Mesenchymal stem cell (in vitro differentiated cells and primary cell): ENCODE measurements at regions not wholly inside any gene's neighbourhood (a gene's known extent, or its start where the extent isn't known, plus 50 kb on each side); places are given as distances from the start of the nearest gene placed in this dataset.

ENCODE experiments used
- DNase-seq: peaks from one replicate; pipeline ENCODE4 v3.0.0-alpha.2; 2013
- H2AFZ ChIP-seq: one replicate; pipeline ENCODE4 v1.6.1; 2013; ENCODE audit warnings: low read depth, mild to moderate bottlenecking, control low read depth, inconsistent platforms, low read length, moderate library complexity
- H2AK5ac ChIP-seq: 2 replicates; pipeline ENCODE4 v1.6.1; 2013; ENCODE audit warnings: low read length, moderate library complexity, mild to moderate bottlenecking, inconsistent platforms; ENCODE audit not compliant: severe bottlenecking
- H2BK120ac ChIP-seq: one replicate; pipeline ENCODE4 v1.6.1; 2013; ENCODE audit warnings: low read depth, mild to moderate bottlenecking, inconsistent platforms, low read length, moderate library complexity
- H2BK12ac ChIP-seq, 2 experiments: one replicate each; pipeline ENCODE4 v1.6.1; 2013; ENCODE audit warnings: inconsistent platforms in 2 of 2, low read length in 2 of 2, mild to moderate bottlenecking in 2 of 2, moderate library complexity in 2 of 2, control low read depth in 1 of 2
- H2BK15ac ChIP-seq: one replicate; pipeline ENCODE4 v1.6.1; 2013; ENCODE audit warnings: mild to moderate bottlenecking, low read depth, inconsistent platforms; ENCODE audit not compliant: poor library complexity, severe bottlenecking
- H2BK5ac ChIP-seq: 2 replicates; pipeline ENCODE4 v1.6.1; 2013; ENCODE audit warnings: low read depth, mild to moderate bottlenecking, low read length, control low read depth, inconsistent platforms; ENCODE audit not compliant: poor library complexity, severe bottlenecking
- H3K14ac ChIP-seq, 2 experiments: one replicate each; pipeline ENCODE4 v1.6.1; 2013; ENCODE audit warnings: inconsistent platforms in 2 of 2, low read length in 2 of 2, control low read depth in 1 of 2, mild to moderate bottlenecking in 1 of 2, moderate library complexity in 1 of 2
- H3K18ac ChIP-seq, 2 experiments: one replicate each; pipeline ENCODE4 v1.6.1; 2013; ENCODE audit warnings: inconsistent platforms in 2 of 2, low read length in 2 of 2, control low read depth in 1 of 2, low read depth in 1 of 2, mild to moderate bottlenecking in 1 of 2
- H3K23ac ChIP-seq, 2 experiments: one replicate each; pipeline ENCODE4 v1.6.1; 2013; ENCODE audit warnings: inconsistent platforms in 2 of 2, low read length in 2 of 2, mild to moderate bottlenecking in 2 of 2, moderate library complexity in 2 of 2, control low read depth in 1 of 2
- H3K27ac ChIP-seq: 2 replicates; pipeline ENCODE4 v1.5.1; 2013; ENCODE audit warnings: mild to moderate bottlenecking, moderate library complexity, low read length, control low read depth, inconsistent platforms; ENCODE audit not compliant: poor library complexity, severe bottlenecking
- H3K27me3 ChIP-seq, 2 experiments: 2 replicates each; pipeline versions ENCODE4 v1.6.1 to v1.7.0; 2013; ENCODE audit warnings: low read length in 2 of 2, mild to moderate bottlenecking in 2 of 2, moderate library complexity in 2 of 2, control low read depth in 1 of 2, inconsistent platforms in 1 of 2; ENCODE audit not compliant: control insufficient read depth in 1 of 2, insufficient read depth in 1 of 2
- H3K36me3 ChIP-seq, 2 experiments: 2 replicates each; pipeline versions ENCODE4 v1.6.1 to v1.7.0; 2013; ENCODE audit warnings: low read length in 2 of 2, control low read depth in 1 of 2, inconsistent platforms in 1 of 2, low read depth in 1 of 2, mild to moderate bottlenecking in 1 of 2; ENCODE audit not compliant: insufficient read depth in 2 of 2, control insufficient read depth in 1 of 2
- H3K4ac ChIP-seq, 2 experiments: one replicate each; pipeline ENCODE4 v1.6.1; 2013; ENCODE audit warnings: inconsistent platforms in 2 of 2, low read length in 2 of 2, mild to moderate bottlenecking in 2 of 2, moderate library complexity in 2 of 2, control low read depth in 1 of 2, low read depth in 1 of 2
- H3K4me1 ChIP-seq: 2 replicates; pipeline ENCODE4 v1.6.1; 2013; ENCODE audit warnings: low read depth, low read length, control low read depth; ENCODE audit not compliant: control insufficient read depth, insufficient read depth
- H3K4me2 ChIP-seq: 2 replicates; pipeline ENCODE4 v1.6.1; 2013; ENCODE audit warnings: low read length, mild to moderate bottlenecking, inconsistent platforms; ENCODE audit not compliant: poor library complexity, severe bottlenecking
- H3K4me3 ChIP-seq, 2 experiments: 2 replicates each; pipeline versions ENCODE4 v1.5.1 to v1.7.0; 2013; ENCODE audit warnings: low read length in 2 of 2, mild to moderate bottlenecking in 2 of 2, control low read depth in 1 of 2, low read depth in 1 of 2; ENCODE audit not compliant: insufficient read depth in 1 of 2
- H3K79me1 ChIP-seq: replicated peaks from 2 replicates; pipeline ENCODE4 v1.6.1; 2013; ENCODE audit warnings: mild to moderate bottlenecking, control low read depth, low read length, inconsistent platforms; ENCODE audit not compliant: poor library complexity, severe bottlenecking
- H3K9ac ChIP-seq: 2 replicates; pipeline ENCODE4 v1.7.0; 2013; ENCODE audit warnings: mild to moderate bottlenecking, low read length, moderate library complexity
- H3K9me3 ChIP-seq: 2 replicates; pipeline ENCODE4 v1.7.0; 2013; ENCODE audit warnings: mild to moderate bottlenecking, low read length; ENCODE audit not compliant: control insufficient read depth
- H4K8ac ChIP-seq: one replicate; pipeline ENCODE4 v1.6.1; 2013; ENCODE audit warnings: inconsistent platforms, mild to moderate bottlenecking, low read length, moderate library complexity
- H4K91ac ChIP-seq: one replicate; pipeline ENCODE4 v1.6.1; 2013; ENCODE audit warnings: mild to moderate bottlenecking, low read length, inconsistent platforms
- WGBS: methylation state at CpG from one replicate; pipeline ENCODE4 v1.1.7; 2013; ENCODE audit warnings: mixed read lengths; 5-methylcytosine and 5-hydroxymethylcytosine counted together

DNA sequence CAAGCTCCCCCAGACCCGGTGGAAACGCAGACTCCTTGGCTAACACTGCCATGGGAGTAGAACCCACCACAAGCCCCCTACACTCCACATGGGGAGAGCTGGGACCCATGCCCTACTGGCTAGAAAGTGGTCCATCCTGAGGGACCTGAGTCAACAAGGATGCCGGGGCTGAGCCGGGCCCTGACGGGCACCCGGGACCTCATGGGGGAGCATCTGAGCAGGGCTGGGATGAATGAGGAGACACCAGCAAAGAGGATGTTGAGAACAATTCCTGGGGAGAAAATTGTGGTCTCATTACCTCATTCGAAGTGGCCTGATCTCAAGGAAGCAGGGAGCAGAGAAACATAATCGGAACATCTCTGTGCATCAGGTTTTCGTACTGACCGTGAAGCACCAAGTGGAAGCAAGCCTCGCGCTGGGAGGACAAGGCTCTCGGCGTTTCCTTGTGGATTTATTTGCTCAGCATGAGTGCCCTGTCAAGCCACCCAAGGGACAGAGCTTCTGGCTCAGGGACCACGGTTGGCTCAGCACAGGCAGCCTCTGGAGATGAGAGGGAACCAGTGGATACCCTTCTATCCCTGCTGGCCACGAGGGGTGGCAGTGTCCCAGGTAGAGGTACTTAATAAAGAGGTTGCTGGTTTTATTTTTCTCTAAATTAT is 132.2 kb upstream of the FAM20C start:
- Histone ChIP-seq H3K79me1 (no peaks in the 10 kb centered on the region), H2BK12ac (no peak overlapping the region), H4K91ac (no peak overlapping the region), H3K36me3 (no peaks in the 10 kb centered on the region), H3K4ac (no peak overlapping the region), H2BK120ac (no peak overlapping the region), H3K14ac (no peak overlapping the region), H3K9me3 (no peaks in the 10 kb centered on the region), H4K8ac (no peak overlapping the region), H3K4me3 (no peak overlapping the region), H3K23ac (no peak overlapping the region), H2BK15ac (no peak overlapping the region), H3K27me3 (peaks cover 6 to 14% of the 10 kb centered on the region in 2 experiments), H2AFZ (no peak overlapping the region), H3K9ac (no peak overlapping the region), H3K4me2 (no peak overlapping the region), H3K27ac (no peak overlapping the region), H3K4me1 (peaks cover 3% of the 10 kb centered on the region), H2BK5ac (no peak overlapping the region), H3K18ac (no peak overlapping the region), H2AK5ac (no peak overlapping the region)
- 90% methylated on average over 16 of the region's 16 CpGs for WGBS
- no peak for DNase-seq

DNA sequence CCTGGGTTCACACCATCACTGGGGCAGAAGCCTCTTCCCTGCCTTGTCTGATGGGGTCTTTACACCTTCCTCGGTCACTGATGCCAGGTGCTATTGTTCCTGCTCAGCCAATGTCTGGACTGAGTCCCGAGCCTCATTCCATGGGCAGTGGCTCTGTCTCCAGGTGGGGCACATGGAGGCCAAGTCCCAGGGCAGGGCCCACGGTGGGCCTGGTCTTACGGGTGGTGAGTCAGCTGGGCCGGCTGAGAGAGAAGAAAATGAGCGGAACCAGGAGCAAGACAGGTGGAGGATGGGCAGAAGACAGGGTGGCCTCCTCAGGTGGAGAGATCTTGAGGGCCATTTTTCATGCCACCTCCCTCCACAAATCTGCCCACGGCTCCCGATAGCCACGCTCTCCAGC is 131.7 kb upstream of the FAM20C start:
- H2BK12ac ChIP-seq, result no peak overlapping the region
- no peaks in the 10 kb centered on the region for H3K9me3 ChIP-seq
- H3K27ac ChIP-seq, result no peak overlapping the region
- no peak overlapping the region for H4K8ac ChIP-seq
- H2BK120ac ChIP-seq, result no peak overlapping the region
- H3K9ac ChIP-seq, result no peak overlapping the region
- no peak overlapping the region for H3K4ac ChIP-seq
- H4K91ac ChIP-seq, result no peak overlapping the region
- no peak overlapping the region for H2BK5ac ChIP-seq
- WGBS, result 96% methylated on average over 9 of the region's 9 CpGs
- H2AFZ ChIP-seq, result no peak overlapping the region
- H3K23ac ChIP-seq, result no peak overlapping the region
- H3K36me3 ChIP-seq, result no peaks in the 10 kb centered on the region
- no peak overlapping the region for H3K18ac ChIP-seq
- H3K14ac ChIP-seq, result peak overlapping the region in 1 of 2 experiments; percentile 31
- no peak for DNase-seq
- H3K4me2 ChIP-seq, result no peak overlapping the region
- H3K4me3 ChIP-seq, result no peak overlapping the region
- peaks cover 5% of the 10 kb centered on the region for H3K4me1 ChIP-seq
- peaks cover 5 to 14% of the 10 kb centered on the region in 2 experiments for H3K27me3 ChIP-seq
- H2AK5ac ChIP-seq, result no peak overlapping the region
- no peak overlapping the region for H2BK15ac ChIP-seq
- H3K79me1 ChIP-seq, result no peaks in the 10 kb centered on the region

DNA sequence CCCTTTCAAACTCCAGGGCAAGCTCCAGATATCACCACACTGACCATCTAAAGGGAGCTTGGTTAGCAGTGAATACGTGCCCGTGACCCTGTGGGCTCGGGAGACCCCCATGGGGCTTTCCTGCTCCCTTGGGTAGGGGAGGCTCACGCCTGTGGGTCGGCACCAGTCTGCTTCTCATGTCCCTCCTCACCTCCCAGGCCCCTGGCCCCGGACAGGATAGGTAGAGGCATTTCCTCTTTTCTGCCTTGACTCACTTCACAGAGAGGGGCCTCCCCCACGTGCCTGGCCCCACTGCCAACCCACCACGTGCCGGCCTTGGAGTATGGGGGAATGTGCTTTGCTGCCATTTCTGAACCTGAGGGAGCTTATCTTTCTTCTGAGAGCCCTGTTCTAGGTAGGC is 131.3 kb upstream of the FAM20C start:
- Histone ChIP-seq H2AK5ac (no peak overlapping the region), H3K4ac (no peak overlapping the region), H3K79me1 (no peaks in the 10 kb centered on the region), H2BK15ac (no peak overlapping the region), H3K27ac (no peak overlapping the region), H3K4me1 (peaks cover 8% of the 10 kb centered on the region), H3K18ac (no peak overlapping the region), H3K14ac (peak overlapping the region in 1 of 2 experiments; percentile 31), H3K4me3 (no peak overlapping the region), H4K91ac (no peak overlapping the region), H4K8ac (no peak overlapping the region), H3K27me3 (peaks cover under 1 to 11% of the 10 kb centered on the region in 2 experiments), H3K36me3 (no peaks in the 10 kb centered on the region), H3K9ac (no peak overlapping the region), H2BK5ac (no peak overlapping the region), H3K4me2 (no peak overlapping the region), H3K9me3 (no peaks in the 10 kb centered on the region), H2AFZ (no peak overlapping the region), H2BK120ac (no peak overlapping the region), H3K23ac (no peak overlapping the region), H2BK12ac (no peak overlapping the region)
- 92% methylated on average over 7 of the region's 9 CpGs for WGBS
- no peak for DNase-seq

DNA sequence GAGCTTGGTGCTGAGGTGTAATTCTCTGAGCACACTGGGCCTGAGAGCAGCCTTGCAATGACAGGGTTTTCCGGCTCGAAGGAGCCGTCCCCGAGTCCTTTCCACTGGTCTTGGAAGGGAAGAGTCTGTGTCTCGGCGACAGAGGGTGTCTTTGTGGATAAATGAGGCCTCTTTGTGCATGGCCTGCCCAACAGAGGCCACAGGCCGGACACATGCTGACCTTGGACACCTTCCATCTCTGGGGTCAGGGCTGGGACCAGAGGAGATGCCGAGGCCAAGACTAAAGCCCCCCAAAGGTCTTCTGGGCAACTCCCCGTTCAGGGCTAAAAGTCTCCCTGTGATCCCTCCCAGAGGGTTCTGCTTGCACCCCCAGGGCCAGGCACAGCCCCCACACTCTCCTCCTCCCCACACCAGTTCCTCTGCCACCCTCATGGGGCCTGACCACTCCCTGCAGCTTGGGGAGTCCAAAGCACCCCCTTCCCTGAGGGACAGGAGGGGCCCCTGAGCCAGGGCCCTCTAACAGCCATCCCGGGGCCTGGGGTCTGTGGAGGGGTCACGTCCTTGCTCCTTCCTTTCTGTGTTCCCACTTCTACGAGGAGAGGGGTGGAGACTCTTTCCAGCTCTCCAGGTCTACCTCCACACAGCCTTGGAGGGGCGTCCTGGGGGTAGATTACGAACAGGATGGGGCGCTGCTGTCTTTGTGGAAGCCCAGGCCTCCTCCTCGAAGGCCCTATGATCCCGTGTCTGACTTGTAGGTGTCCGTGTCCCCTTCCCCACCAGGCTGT is 130.6 kb upstream of the FAM20C start:
- H3K4me1 ChIP-seq, result peaks cover 8% of the 10 kb centered on the region
- WGBS, result 85% methylated on average over 16 of the region's 18 CpGs
- H2BK120ac ChIP-seq, result no peak overlapping the region
- no peak overlapping the region for H2BK12ac ChIP-seq
- no peak overlapping the region for H2BK15ac ChIP-seq
- no peak for DNase-seq
- H2BK5ac ChIP-seq, result no peak overlapping the region
- H3K4ac ChIP-seq, result no peak overlapping the region
- no peak overlapping the region for H4K91ac ChIP-seq
- no peak overlapping the region for H4K8ac ChIP-seq
- H3K27ac ChIP-seq, result no peak overlapping the region
- H3K9ac ChIP-seq, result no peak overlapping the region
- H3K23ac ChIP-seq, result no peak overlapping the region
- no peaks in the 10 kb centered on the region for H3K79me1 ChIP-seq
- no peaks in the 10 kb centered on the region for H3K36me3 ChIP-seq
- no peak overlapping the region for H3K14ac ChIP-seq
- no peak overlapping the region for H3K4me3 ChIP-seq
- no peak overlapping the region for H3K18ac ChIP-seq
- peaks cover 0 to 11% of the 10 kb centered on the region in 2 experiments for H3K27me3 ChIP-seq
- no peak overlapping the region for H2AFZ ChIP-seq
- H3K9me3 ChIP-seq, result no peaks in the 10 kb centered on the region
- H3K4me2 ChIP-seq, result no peak overlapping the region
- H2AK5ac ChIP-seq, result no peak overlapping the region
